ENCODE measurements at regions not wholly inside any gene's neighbourhood (a gene's known extent, or its start where the extent isn't known, plus 50 kb on each side); places are given as distances from the start of the nearest gene placed in this dataset.

DNA sequence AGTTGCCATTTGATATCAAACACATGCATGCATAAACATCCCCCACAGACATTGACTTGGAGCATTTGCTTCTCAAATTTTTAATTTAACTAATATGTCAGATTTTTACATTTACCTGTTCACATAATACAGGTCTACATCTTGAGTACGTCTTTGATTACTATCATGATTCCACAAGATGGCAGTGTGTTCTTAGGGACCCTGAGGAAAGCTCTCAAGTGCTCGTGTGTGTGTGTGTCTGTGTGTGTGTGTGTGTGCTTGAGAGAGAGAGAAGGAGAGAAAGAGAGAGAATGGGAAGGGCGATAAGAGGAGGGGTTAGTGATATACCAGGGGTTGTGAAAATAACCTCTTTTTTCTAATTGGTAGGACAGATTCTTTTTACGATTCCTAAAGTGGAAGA, 167.1 kb upstream of the OR4E1 start:
- TF ChIP-seq TAF1 (IDR thresholded peaks at IDR 0.05; ENCODE audit: borderline replicate concordance, insufficient read depth, low read length) (no peak), POLR2AphosphoS5 (IDR thresholded peaks at IDR 0.05; ENCODE audit: low read depth, low read length) (no peak), REST (IDR thresholded peaks at IDR 0.05; ENCODE audit: insufficient read depth in 1 of 2, low read depth in 2 of 2, low read length in 2 of 2) (no peak), SIN3A (IDR thresholded peaks at IDR 0.05; ENCODE audit: borderline replicate concordance, insufficient read depth, low read length) (no peak), FOXP2 (optimal IDR thresholded peaks at IDR 0.05; ENCODE audit: borderline replicate concordance, extremely low read depth, extremely low read length, insufficient read depth) (no peak)

All from PFSK-1 (cell line).